Upper lobe of right lung (tissue), 1 donor: ENCODE measurements at regions not wholly inside any gene's neighbourhood (a gene's known extent, or its start where the extent isn't known, plus 50 kb on each side); places are given as distances from the start of the nearest gene placed in this dataset.
A peak's percentile ranks its signal among the peaks of the same experiment; 100 is the strongest.
"Not testable (repeated sequence)": the region's sequence is repeated elsewhere in the genome, so short reads cannot be mapped to it uniquely, and the experiment has no call there.

Experiments
- ATAC-seq: fragments of 200-7000 bp; cut with Tn5 transposase; one replicate; pipeline ENCODE4 v1.9.1; 2020; ENCODE audit warnings: mild to moderate bottlenecking, moderate library complexity
- DNase-seq: peaks from one replicate; pipeline ENCODE4 v3.0.0-alpha.2; 2020
- H3K27ac ChIP-seq: fragments of 200-600 bp; one replicate; pipeline ENCODE4 v1.8.0; 2022
- H3K27me3 ChIP-seq: fragments of 200-600 bp; one replicate; pipeline ENCODE4 v1.8.0; 2022; ENCODE audit warnings: mild to moderate bottlenecking
- H3K36me3 ChIP-seq: fragments of 200-600 bp; one replicate; pipeline ENCODE4 v1.8.0; 2022
- H3K4me1 ChIP-seq: fragments of 200-600 bp; one replicate; pipeline ENCODE4 v1.8.0; 2022
- H3K4me3 ChIP-seq: fragments of 200-600 bp; one replicate; pipeline ENCODE4 v1.8.0; 2022; ENCODE audit warnings: mild to moderate bottlenecking
- H3K9me3 ChIP-seq: fragments of 200-600 bp; one replicate; pipeline ENCODE4 v1.8.0; 2022
- CTCF ChIP-seq: fragments of 200-600 bp; IDR thresholded peaks from one replicate; pipeline ENCODE4 v1.8.0; 2022; ENCODE audit warnings: antibody characterized with exemption
- intact Hi-C: fragments of 100-400 bp; cut with DNase I; formaldehyde crosslinking; loops from one replicate; pipeline ENCODE4 v1.11.0; 2022
- donor health status: DM: no; HTN: yes; CAD: no; lungs with severe emphysema.

- intact Hi-C loops, result no loop called here
Observed at GRCh38 chr13:65679240-65679639, 1550.9 kb downstream of the PCDH9 start.

GRCh38 chr13:65677906-65678305 is 1552.2 kb downstream of the PCDH9 start:
- DNase-seq (no peak), ATAC-seq (no peak)
- TF ChIP-seq CTCF, result no peak
- intact Hi-C loops, result no loop called here
- H3K27ac ChIP-seq, result no peak overlapping the region
- H3K27me3 ChIP-seq, result no peaks in the 10 kb centered on the region
- no peaks in the 10 kb centered on the region for H3K36me3 ChIP-seq
- H3K9me3 ChIP-seq, result no peaks in the 10 kb centered on the region
- no peak overlapping the region for H3K4me3 ChIP-seq
- H3K4me1 ChIP-seq, result no peaks in the 10 kb centered on the region

More at GRCh38 chr13:65679240-65679639, 1550.9 kb downstream of the PCDH9 start:
- Histone ChIP-seq H3K27ac (no peak overlapping the region), H3K4me1 (no peaks in the 10 kb centered on the region), H3K36me3 (no peaks in the 10 kb centered on the region), H3K4me3 (no peak overlapping the region), H3K9me3 (no peaks in the 10 kb centered on the region), H3K27me3 (no peaks in the 10 kb centered on the region)
- DNase-seq (no peak), ATAC-seq (no peak)
- TF ChIP-seq CTCF, result no peak

GRCh38 chr13:65675383-65675782 is 1554.8 kb downstream of the PCDH9 start:
- DNase-seq, H3K4me3 ChIP-seq, H3K27ac ChIP-seq, H3K9me3 ChIP-seq, ATAC-seq, H3K36me3 ChIP-seq, intact Hi-C loops, H3K4me1 ChIP-seq, H3K27me3 ChIP-seq: not testable (repeated sequence)

GRCh38 chr13:65670014-65670625 is 1560.0 kb downstream of the PCDH9 start:
- Histone ChIP-seq H3K4me1 (no peaks in the 10 kb centered on the region), H3K9me3 (no peaks in the 10 kb centered on the region), H3K4me3 (no peak overlapping the region), H3K36me3 (no peaks in the 10 kb centered on the region), H3K27ac (no peak overlapping the region), H3K27me3 (no peaks in the 10 kb centered on the region)
- ATAC-seq, result no peak
- DNase-seq, result no peak
- TF ChIP-seq CTCF, result no peak
- intact Hi-C loops, result no loop called here

- ATAC-seq (no peak), DNase-seq (no peak)
- no peak overlapping the region for H3K4me3 ChIP-seq
- H3K36me3 ChIP-seq, result no peaks in the 10 kb centered on the region
- intact Hi-C loops, result no loop called here
- no peaks in the 10 kb centered on the region for H3K9me3 ChIP-seq
- no peaks in the 10 kb centered on the region for H3K4me1 ChIP-seq
- no peak for TF ChIP-seq CTCF
- no peaks in the 10 kb centered on the region for H3K27me3 ChIP-seq
- H3K27ac ChIP-seq, result no peak overlapping the region
Observed at GRCh38 chr13:65660731-65661130, 1569.4 kb downstream of the PCDH9 start.

GRCh38 chr13:65656740-65657329 is 1573.3 kb downstream of the PCDH9 start:
- intact Hi-C loops, result no loop called here

More at GRCh38 chr13:65656740-65657329, 1573.3 kb downstream of the PCDH9 start:
- no peaks in the 10 kb centered on the region for H3K9me3 ChIP-seq
- H3K27me3 ChIP-seq, result no peaks in the 10 kb centered on the region
- no peak for ATAC-seq
- no peaks in the 10 kb centered on the region for H3K36me3 ChIP-seq
- H3K27ac ChIP-seq, result no peak overlapping the region
- no peaks in the 10 kb centered on the region for H3K4me1 ChIP-seq
- DNase-seq, result no peak
- H3K4me3 ChIP-seq, result no peak overlapping the region
- TF ChIP-seq CTCF, result peak; percentile 41
